Renal cortical epithelial cell (primary cell): ENCODE measurements at regions not wholly inside any gene's neighbourhood (a gene's known extent, or its start where the extent isn't known, plus 50 kb on each side); places are given as distances from the start of the nearest gene placed in this dataset.
A peak's percentile ranks its signal among the peaks of the same experiment; 100 is the strongest.

Source experiments
- DNase-seq: peaks from one replicate; pipeline ENCODE4 v3.0.0-alpha.2; 2011; ENCODE audit warnings: low read depth

- DNase-seq, result no peak
These were observed 200.2 kb upstream of the NUDT4 start for GRCh38 chr12:93177208-93178153.

- DNase-seq, result no peak
These were observed 199.4 kb upstream of the NUDT4 start for GRCh38 chr12:93178154-93178878.

- no peak for DNase-seq
These were observed 197.9 kb upstream of the NUDT4 start for GRCh38 chr12:93179792-93180191.

- DNase-seq, result peak; percentile 39
These were observed 197.2 kb upstream of the NUDT4 start for GRCh38 chr12:93180566-93180965.

GRCh38 chr12:93181409-93181965, 196.2 kb upstream of the NUDT4 start:
- peak; percentile 72 for DNase-seq

- DNase-seq, result no peak
These were observed 193.6 kb upstream of the NUDT4 start for GRCh38 chr12:93183940-93184671.

GRCh38 chr12:93184672-93185368, 192.9 kb upstream of the NUDT4 start:
- DNase-seq, result no peak

- DNase-seq, result no peak
These were observed 192.4 kb upstream of the NUDT4 start for GRCh38 chr12:93185369-93185741.

GRCh38 chr12:93186131-93186530, 191.6 kb upstream of the NUDT4 start:
- no peak for DNase-seq

- DNase-seq, result no peak
These were observed 191.1 kb upstream of the NUDT4 start for GRCh38 chr12:93186621-93187020.

GRCh38 chr12:93191423-93191822, 186.3 kb upstream of the NUDT4 start:
- no peak for DNase-seq

GRCh38 chr12:93191956-93192355, 185.8 kb upstream of the NUDT4 start:
- no peak for DNase-seq

GRCh38 chr12:93192878-93193277, 184.8 kb upstream of the NUDT4 start:
- DNase-seq, result no peak

- DNase-seq, result no peak
These were observed 182.2 kb upstream of the NUDT4 start for GRCh38 chr12:93195511-93195910.

GRCh38 chr12:93197067-93197593, 180.6 kb upstream of the NUDT4 start:
- DNase-seq, result peak; percentile 81

GRCh38 chr12:93198086-93198485, 179.6 kb upstream of the NUDT4 start:
- DNase-seq, result peak; percentile 97

- peak; percentile 44 for DNase-seq
These were observed 177.9 kb upstream of the NUDT4 start for GRCh38 chr12:93199831-93200236.

GRCh38 chr12:93200291-93200917, 177.3 kb upstream of the NUDT4 start:
- peak; percentile 59 for DNase-seq

GRCh38 chr12:93201990-93202389, 175.7 kb upstream of the NUDT4 start:
- no peak for DNase-seq

- DNase-seq, result no peak
These were observed 175.0 kb upstream of the NUDT4 start for GRCh38 chr12:93202688-93203087.

- DNase-seq, result no peak
These were observed 174.4 kb upstream of the NUDT4 start for GRCh38 chr12:93203361-93203760.
